H1 (cell line): ENCODE measurements at regions not wholly inside any gene's neighbourhood (a gene's known extent, or its start where the extent isn't known, plus 50 kb on each side); places are given as distances from the start of the nearest gene placed in this dataset.

Experiments used
- ASH2L ChIP-seq: fragments of 200-600, 300-600 bp; sonication (generic); IDR thresholded peaks from one replicate; pipeline ENCODE4 v1.7.1; 2017; ENCODE audit warnings: low read length
- CTBP2 ChIP-seq: IDR thresholded peaks from 2 replicates; pipeline ENCODE4 v1.7.0; 2011; ENCODE audit warnings: borderline replicate concordance, mild to moderate bottlenecking, moderate library complexity, mixed read lengths, low read length; ENCODE audit not compliant: insufficient read depth, insufficient read length
- SP4 ChIP-seq: IDR thresholded peaks from 2 replicates; pipeline ENCODE4 v1.6.1; 2012; ENCODE audit warnings: low read length, inconsistent platforms
- ZNF274 ChIP-seq: IDR thresholded peaks from 2 replicates; pipeline ENCODE4 v1.7.0; 2012; ENCODE audit warnings: low read length, borderline replicate concordance; ENCODE audit errors: extremely low read depth

GRCh38 chr11:70886256-70886655, 366.1 kb downstream of the SHANK2 start (continued):
- no peak for TF ChIP-seq SP4
- no peak for TF ChIP-seq CTBP2
- no peak for TF ChIP-seq ZNF274
- no peak for TF ChIP-seq ASH2L
